Mucosa of descending colon (tissue), 3 donors: ENCODE measurements at regions not wholly inside any gene's neighbourhood (a gene's known extent, or its start where the extent isn't known, plus 50 kb on each side); places are given as distances from the start of the nearest gene placed in this dataset.

ENCODE experiments used
- ATAC-seq: fragments of 200-7000 bp; cut with Tn5 transposase; one replicate; pipeline ENCODE4 v1.9.1; 2020; ENCODE audit warnings: mild to moderate bottlenecking, moderate library complexity
- DNase-seq, 3 donors: peaks; one replicate each; pipeline ENCODE4 v3.0.0-alpha.2; 2020
- H3K36me3 ChIP-seq: fragments of 200-600 bp; one replicate; pipeline ENCODE4 v1.8.0; 2021; ENCODE audit warnings: low read depth, mild to moderate bottlenecking
- H3K4me1 ChIP-seq: fragments of 200-600 bp; one replicate; pipeline ENCODE4 v1.8.0; 2021; ENCODE audit warnings: low read depth, mild to moderate bottlenecking
- H3K4me3 ChIP-seq: fragments of 200-600 bp; one replicate; pipeline ENCODE4 v1.8.0; 2021; ENCODE audit warnings: mild to moderate bottlenecking
- H3K9me3 ChIP-seq: fragments of 200-600 bp; one replicate; pipeline ENCODE4 v1.8.0; 2021; ENCODE audit warnings: mild to moderate bottlenecking
- CTCF ChIP-seq: fragments of 200-600 bp; IDR thresholded peaks from one replicate; pipeline ENCODE4 v1.8.0; 2022; ENCODE audit warnings: antibody characterized with exemption, mild to moderate bottlenecking
- intact Hi-C, 2 donors: fragments of 100-400 bp; cut with DNase I in 1 of 2; cut with micrococcal nuclease in 1 of 2; formaldehyde crosslinking; loops; one replicate each; pipeline versions ENCODE4 v1.11.0 to v1.11.1; 2022; cut with DNase I, micrococcal nuclease
- donor health status: DM: no; HTN: no; CAD: no; lungs with moderate emphysema.
- donor health status: DM: no; HTN: no; CAD: no.
- donor health status: DM: no; HTN: yes; CAD: no.

GRCh38 chr1:57850176-57850940 lies 426.5 kb upstream of the DAB1 start:
- DNase-seq (no peak), ATAC-seq (no peak)
- Histone ChIP-seq H3K36me3 (no peaks in the 10 kb centered on the region), H3K4me3 (no peak overlapping the region), H3K4me1 (no peaks in the 10 kb centered on the region), H3K9me3 (no peaks in the 10 kb centered on the region)
- intact Hi-C loops: no loop called here
- no peak for TF ChIP-seq CTCF

- intact Hi-C loops: no loop called here
These were observed 424.5 kb upstream of the DAB1 start for GRCh38 chr1:57848406-57848805.

GRCh38 chr1:57845041-57845440 lies 421.2 kb upstream of the DAB1 start:
- no peaks in the 10 kb centered on the region for H3K36me3 ChIP-seq
- peaks cover 7% of the 10 kb centered on the region for H3K9me3 ChIP-seq
- no peak overlapping the region for H3K4me3 ChIP-seq
- no peak for ATAC-seq
- no peak for TF ChIP-seq CTCF
- intact Hi-C loops: no loop called here
- DNase-seq: no peak
- no peaks in the 10 kb centered on the region for H3K4me1 ChIP-seq

More at GRCh38 chr1:57848406-57848805, 424.5 kb upstream of the DAB1 start:
- no peaks in the 10 kb centered on the region for H3K36me3 ChIP-seq
- no peaks in the 10 kb centered on the region for H3K4me1 ChIP-seq
- TF ChIP-seq CTCF: no peak
- no peaks in the 10 kb centered on the region for H3K9me3 ChIP-seq
- DNase-seq (no peak), ATAC-seq (no peak)
- H3K4me3 ChIP-seq: no peak overlapping the region

- ATAC-seq (no peak), DNase-seq (no peak)
- no peaks in the 10 kb centered on the region for H3K4me1 ChIP-seq
- peaks cover 7% of the 10 kb centered on the region for H3K9me3 ChIP-seq
- TF ChIP-seq CTCF: no peak
- H3K4me3 ChIP-seq: no peak overlapping the region
- no peaks in the 10 kb centered on the region for H3K36me3 ChIP-seq
- intact Hi-C loops: no loop called here
These were observed 420.6 kb upstream of the DAB1 start for GRCh38 chr1:57844382-57844980.

GRCh38 chr1:57843760-57844159 lies 419.9 kb upstream of the DAB1 start:
- Histone ChIP-seq H3K4me1 (no peaks in the 10 kb centered on the region), H3K9me3 (peaks cover 7% of the 10 kb centered on the region), H3K36me3 (no peaks in the 10 kb centered on the region), H3K4me3 (no peak overlapping the region)
- TF ChIP-seq CTCF: no peak
- DNase-seq (no peak), ATAC-seq (no peak)
- intact Hi-C loops: no loop called here
